GM23338 (cell line): ENCODE measurements at regions not wholly inside any gene's neighbourhood (a gene's known extent, or its start where the extent isn't known, plus 50 kb on each side); places are given as distances from the start of the nearest gene placed in this dataset.

Source experiments
- ATAC-seq: fragments of 200-7000 bp; cut with Tn5 transposase; 3 replicates; pipeline ENCODE4 v1.9.1; 2020
- DNase-seq: peaks from one replicate; pipeline ENCODE4 v3.0.0-alpha.2; 2015; ENCODE audit warnings: low spot score
- H2AFZ ChIP-seq: fragments of 200-600 bp; sonication (generic); 2 replicates; pipeline ENCODE4 v1.8.0; 2016; ENCODE audit warnings: antibody characterized with exemption, mild to moderate bottlenecking, moderate library complexity
- H3F3A ChIP-seq: fragments of 200-600 bp; sonication (generic); replicated peaks from 2 replicates; pipeline ENCODE4 v1.8.0; 2017; ENCODE audit warnings: antibody characterized with exemption, mixed run types, low read depth
- H3K27ac ChIP-seq: fragments of 200-600 bp; sonication (generic); 2 replicates; pipeline ENCODE4 v1.6.1; 2016; ENCODE audit warnings: low read depth
- H3K27me3 ChIP-seq: fragments of 200-600 bp; sonication (generic); 2 replicates; pipeline ENCODE4 v1.8.0; 2016; ENCODE audit warnings: mild to moderate bottlenecking, mixed run types, moderate library complexity; ENCODE audit not compliant: insufficient read depth
- H3K36me3 ChIP-seq: fragments of 200-600 bp; sonication (generic); 2 replicates; pipeline ENCODE4 v1.8.0; 2016; ENCODE audit warnings: mild to moderate bottlenecking; ENCODE audit not compliant: insufficient read depth
- H3K4me1 ChIP-seq: fragments of 200-600 bp; sonication (generic); 2 replicates; pipeline ENCODE4 v1.8.0; 2016; ENCODE audit warnings: mild to moderate bottlenecking, moderate library complexity; ENCODE audit not compliant: insufficient read depth
- H3K4me2 ChIP-seq: fragments of 200-600 bp; sonication (generic); 2 replicates; pipeline ENCODE4 v1.7.1; 2017; ENCODE audit warnings: mixed run types
- H3K4me3 ChIP-seq: fragments of 200-600 bp; sonication (generic); 2 replicates; pipeline ENCODE4 v1.6.1; 2016; ENCODE audit warnings: mixed run types
- H3K79me2 ChIP-seq: fragments of 200-600 bp; sonication (generic); replicated peaks from 2 replicates; pipeline ENCODE4 v1.8.0; 2017; ENCODE audit warnings: mild to moderate bottlenecking; ENCODE audit not compliant: insufficient read depth
- H3K9me2 ChIP-seq: fragments of 200-600 bp; sonication (generic); 2 replicates; pipeline ENCODE4 v1.8.0; 2017; ENCODE audit not compliant: insufficient read depth
- H4K20me1 ChIP-seq: fragments of 200-600 bp; sonication (generic); replicated peaks from 2 replicates; pipeline ENCODE4 v1.8.0; 2017; ENCODE audit warnings: mild to moderate bottlenecking; ENCODE audit not compliant: insufficient read depth
- H3K27ac Mint-ChIP-seq: 2 replicates; pipeline ENCODE4 v1.8.0; 2020; ENCODE audit warnings: inconsistent platforms, mild to moderate bottlenecking, moderate library complexity, mixed read lengths
- H3K27me3 Mint-ChIP-seq: 3 replicates; pipeline ENCODE4 v1.8.0; 2022; ENCODE audit warnings: low read depth, mild to moderate bottlenecking, moderate library complexity, mixed read lengths, inconsistent platforms; ENCODE audit not compliant: insufficient read depth, poor library complexity
- H3K36me3 Mint-ChIP-seq: 3 replicates; pipeline ENCODE4 v1.8.0; 2021; ENCODE audit warnings: low read depth, mild to moderate bottlenecking, inconsistent platforms, moderate library complexity, mixed read lengths
- H3K4me1 Mint-ChIP-seq: 3 replicates; pipeline ENCODE4 v1.8.0; 2020; ENCODE audit warnings: mild to moderate bottlenecking, inconsistent platforms, mixed read lengths
- H3K4me3 Mint-ChIP-seq: 3 replicates; pipeline ENCODE4 v1.8.0; 2021; ENCODE audit warnings: moderate library complexity, mild to moderate bottlenecking, inconsistent platforms, mixed read lengths
- H3K9me3 Mint-ChIP-seq: 3 replicates; pipeline ENCODE4 v1.8.0; 2020; ENCODE audit warnings: moderate library complexity, mild to moderate bottlenecking, inconsistent platforms, mixed read lengths
- CREB1 ChIP-seq: fragments of 250-450 bp; sonication (Bioruptor Pico); IDR thresholded peaks from 2 replicates; pipeline ENCODE4 v1.5.0; 2020; ENCODE audit warnings: low read depth, mild to moderate bottlenecking, moderate library complexity
- EZH2 ChIP-seq: fragments of 200-600 bp; sonication (generic); IDR thresholded peaks from one replicate; pipeline ENCODE4 v1.8.0; 2017; ENCODE audit warnings: antibody characterized with exemption, mild to moderate bottlenecking, low read depth; ENCODE audit not compliant: unreplicated experiment
- EZH2phosphoT487 ChIP-seq: fragments of 200-600 bp; sonication (generic); IDR thresholded peaks from one replicate; pipeline ENCODE4 v1.8.1; 2018; ENCODE audit warnings: antibody characterized with exemption; ENCODE audit not compliant: unreplicated experiment
- JUNB ChIP-seq: IDR thresholded peaks from one replicate; pipeline ENCODE4 v1.6.1; 2016; ENCODE audit warnings: antibody characterized with exemption; ENCODE audit not compliant: unreplicated experiment
- NANOG ChIP-seq: IDR thresholded peaks from 2 replicates; pipeline ENCODE4 v1.6.1; 2016; ENCODE audit warnings: antibody characterized with exemption, borderline replicate concordance
- POLR2AphosphoS5 ChIP-seq: IDR thresholded peaks from 2 replicates; pipeline ENCODE4 v1.6.1; 2016; ENCODE audit warnings: antibody characterized with exemption, low read depth
- STAT1 ChIP-seq: IDR thresholded peaks from one replicate; pipeline ENCODE4 v1.6.1; 2016; ENCODE audit warnings: antibody characterized with exemption; ENCODE audit not compliant: unreplicated experiment
- ZNF114 ChIP-seq: fragments of 250-450 bp; sonication (Bioruptor Pico); IDR thresholded peaks from 2 replicates; pipeline ENCODE4 v1.5.0; 2020; ENCODE audit warnings: mild to moderate bottlenecking, moderate library complexity
- ZNF331 ChIP-seq: fragments of 250-450 bp; sonication (Bioruptor Pico); IDR thresholded peaks from 2 replicates; pipeline ENCODE4 v1.5.0; 2020; ENCODE audit warnings: low read depth, mild to moderate bottlenecking, moderate library complexity
- TF ChIP-seq, protein P1 (sequence below): IDR thresholded peaks from one replicate; pipeline ENCODE4 v1.6.1; 2018; ENCODE audit warnings: antibody characterized with exemption; ENCODE audit not compliant: unreplicated experiment
- TF ChIP-seq, protein P2 (sequence below): IDR thresholded peaks from 2 replicates; pipeline ENCODE4 v1.6.1; 2016; ENCODE audit warnings: antibody characterized with exemption
- TF ChIP-seq, protein P3 (sequence below), 2 experiments: fragments of 200-600 bp in 1 of 2; sonication (generic) in 1 of 2; conservative IDR thresholded peaks; 2 replicates each; pipeline versions ENCODE4 v1.5.1 to v1.6.1; 2016 to 2017; ENCODE audit warnings: antibody characterized with exemption in 2 of 2, low read depth in 2 of 2, mild to moderate bottlenecking in 2 of 2, moderate library complexity in 1 of 2
- TF ChIP-seq, protein P4 (sequence below): fragments of 250-450 bp; sonication (Bioruptor Pico); IDR thresholded peaks from 2 replicates; pipeline ENCODE4 v1.5.0; 2020; ENCODE audit warnings: mild to moderate bottlenecking, moderate library complexity

DNA sequence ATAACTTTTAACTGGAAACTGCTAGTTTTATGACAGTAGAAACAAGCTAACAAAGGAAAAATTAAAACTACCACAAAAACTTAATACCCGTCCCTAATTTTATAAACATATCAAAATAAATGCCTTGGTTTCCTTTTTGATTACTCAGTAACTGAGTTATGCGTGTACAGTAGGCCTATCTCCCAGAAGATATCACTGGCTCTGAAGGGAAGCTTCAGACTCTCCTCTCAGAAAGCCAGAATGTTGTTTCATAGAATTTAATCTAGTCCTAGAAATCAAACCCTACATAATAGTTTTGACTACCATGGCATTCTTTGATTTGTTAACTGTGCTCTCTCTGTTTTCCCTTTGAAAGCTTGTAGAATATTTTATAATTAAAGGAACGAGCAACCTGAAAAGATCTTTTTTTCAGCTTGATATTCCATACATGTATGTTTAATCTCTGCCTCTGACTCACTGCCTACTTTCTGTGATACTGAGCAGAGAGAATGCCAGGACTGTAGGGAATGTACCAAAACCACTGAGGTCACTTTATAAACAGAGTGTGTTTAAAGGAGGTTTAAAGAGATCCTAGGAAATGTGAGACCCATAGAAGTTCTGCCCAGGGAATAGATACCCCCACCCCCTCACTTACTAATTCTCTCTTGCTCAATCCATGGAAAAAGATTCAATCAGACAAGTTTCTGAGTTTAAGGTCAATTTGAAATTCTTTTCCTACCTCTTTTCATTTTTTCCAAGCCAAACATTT is 311.5 kb downstream of the HDGFL1 start:
- H3K4me1 Mint-ChIP-seq, result peaks cover 46% of the 10 kb centered on the region
- no peak for ATAC-seq

More for the DNA sequence above, 311.5 kb downstream of the HDGFL1 start:
- Mint-ChIP-seq H3K27me3 (no peaks in the 10 kb centered on the region), H3K27ac (peak overlapping the region; percentile 82), H3K9me3 (peaks cover 3% of the 10 kb centered on the region; the same call in 1 of the 3 replicates), H3K36me3 (peaks cover 5% of the 10 kb centered on the region; the same call in 2 of the 3 replicates), H3K4me3 (no peak overlapping the region)
- Histone ChIP-seq H3K79me2 (no peaks in the 10 kb centered on the region), H3K9me2 (no peaks in the 10 kb centered on the region), H3K36me3 (no peaks in the 10 kb centered on the region), H3K4me3 (no peak overlapping the region), H3K27ac (no peak overlapping the region), H4K20me1 (no peaks in the 10 kb centered on the region), H3F3A (no peaks in the 10 kb centered on the region; the same call in 1 of the 2 replicates), H3K4me1 (peaks cover 25% of the 10 kb centered on the region), H2AFZ (no peak overlapping the region), H3K27me3 (no peaks in the 10 kb centered on the region), H3K4me2 (no peak overlapping the region)
- DNase-seq, result no peak
- no peak for TF ChIP-seq JUNB
- TF ChIP-seq, protein P1, sequence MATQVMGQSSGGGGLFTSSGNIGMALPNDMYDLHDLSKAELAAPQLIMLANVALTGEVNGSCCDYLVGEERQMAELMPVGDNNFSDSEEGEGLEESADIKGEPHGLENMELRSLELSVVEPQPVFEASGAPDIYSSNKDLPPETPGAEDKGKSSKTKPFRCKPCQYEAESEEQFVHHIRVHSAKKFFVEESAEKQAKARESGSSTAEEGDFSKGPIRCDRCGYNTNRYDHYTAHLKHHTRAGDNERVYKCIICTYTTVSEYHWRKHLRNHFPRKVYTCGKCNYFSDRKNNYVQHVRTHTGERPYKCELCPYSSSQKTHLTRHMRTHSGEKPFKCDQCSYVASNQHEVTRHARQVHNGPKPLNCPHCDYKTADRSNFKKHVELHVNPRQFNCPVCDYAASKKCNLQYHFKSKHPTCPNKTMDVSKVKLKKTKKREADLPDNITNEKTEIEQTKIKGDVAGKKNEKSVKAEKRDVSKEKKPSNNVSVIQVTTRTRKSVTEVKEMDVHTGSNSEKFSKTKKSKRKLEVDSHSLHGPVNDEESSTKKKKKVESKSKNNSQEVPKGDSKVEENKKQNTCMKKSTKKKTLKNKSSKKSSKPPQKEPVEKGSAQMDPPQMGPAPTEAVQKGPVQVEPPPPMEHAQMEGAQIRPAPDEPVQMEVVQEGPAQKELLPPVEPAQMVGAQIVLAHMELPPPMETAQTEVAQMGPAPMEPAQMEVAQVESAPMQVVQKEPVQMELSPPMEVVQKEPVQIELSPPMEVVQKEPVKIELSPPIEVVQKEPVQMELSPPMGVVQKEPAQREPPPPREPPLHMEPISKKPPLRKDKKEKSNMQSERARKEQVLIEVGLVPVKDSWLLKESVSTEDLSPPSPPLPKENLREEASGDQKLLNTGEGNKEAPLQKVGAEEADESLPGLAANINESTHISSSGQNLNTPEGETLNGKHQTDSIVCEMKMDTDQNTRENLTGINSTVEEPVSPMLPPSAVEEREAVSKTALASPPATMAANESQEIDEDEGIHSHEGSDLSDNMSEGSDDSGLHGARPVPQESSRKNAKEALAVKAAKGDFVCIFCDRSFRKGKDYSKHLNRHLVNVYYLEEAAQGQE, result no peak
- no peak for TF ChIP-seq ZNF114 (CRISPR knock-in tag)
- TF ChIP-seq EZH2, result no peak
- no peak for TF ChIP-seq STAT1
- TF ChIP-seq, protein P2, sequence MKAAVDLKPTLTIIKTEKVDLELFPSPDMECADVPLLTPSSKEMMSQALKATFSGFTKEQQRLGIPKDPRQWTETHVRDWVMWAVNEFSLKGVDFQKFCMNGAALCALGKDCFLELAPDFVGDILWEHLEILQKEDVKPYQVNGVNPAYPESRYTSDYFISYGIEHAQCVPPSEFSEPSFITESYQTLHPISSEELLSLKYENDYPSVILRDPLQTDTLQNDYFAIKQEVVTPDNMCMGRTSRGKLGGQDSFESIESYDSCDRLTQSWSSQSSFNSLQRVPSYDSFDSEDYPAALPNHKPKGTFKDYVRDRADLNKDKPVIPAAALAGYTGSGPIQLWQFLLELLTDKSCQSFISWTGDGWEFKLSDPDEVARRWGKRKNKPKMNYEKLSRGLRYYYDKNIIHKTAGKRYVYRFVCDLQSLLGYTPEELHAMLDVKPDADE, result no peak
- TF ChIP-seq NANOG, result no peak
- TF ChIP-seq, protein P3, sequence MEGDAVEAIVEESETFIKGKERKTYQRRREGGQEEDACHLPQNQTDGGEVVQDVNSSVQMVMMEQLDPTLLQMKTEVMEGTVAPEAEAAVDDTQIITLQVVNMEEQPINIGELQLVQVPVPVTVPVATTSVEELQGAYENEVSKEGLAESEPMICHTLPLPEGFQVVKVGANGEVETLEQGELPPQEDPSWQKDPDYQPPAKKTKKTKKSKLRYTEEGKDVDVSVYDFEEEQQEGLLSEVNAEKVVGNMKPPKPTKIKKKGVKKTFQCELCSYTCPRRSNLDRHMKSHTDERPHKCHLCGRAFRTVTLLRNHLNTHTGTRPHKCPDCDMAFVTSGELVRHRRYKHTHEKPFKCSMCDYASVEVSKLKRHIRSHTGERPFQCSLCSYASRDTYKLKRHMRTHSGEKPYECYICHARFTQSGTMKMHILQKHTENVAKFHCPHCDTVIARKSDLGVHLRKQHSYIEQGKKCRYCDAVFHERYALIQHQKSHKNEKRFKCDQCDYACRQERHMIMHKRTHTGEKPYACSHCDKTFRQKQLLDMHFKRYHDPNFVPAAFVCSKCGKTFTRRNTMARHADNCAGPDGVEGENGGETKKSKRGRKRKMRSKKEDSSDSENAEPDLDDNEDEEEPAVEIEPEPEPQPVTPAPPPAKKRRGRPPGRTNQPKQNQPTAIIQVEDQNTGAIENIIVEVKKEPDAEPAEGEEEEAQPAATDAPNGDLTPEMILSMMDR (conservative IDR thresholded peaks at IDR 0.05; ENCODE audit: low read depth in 2 of 2), result no peak
- no peak for TF ChIP-seq POLR2AphosphoS5
- no peak for TF ChIP-seq CREB1
- TF ChIP-seq ZNF331 (CRISPR knock-in tag), result no peak
- TF ChIP-seq, protein P4, sequence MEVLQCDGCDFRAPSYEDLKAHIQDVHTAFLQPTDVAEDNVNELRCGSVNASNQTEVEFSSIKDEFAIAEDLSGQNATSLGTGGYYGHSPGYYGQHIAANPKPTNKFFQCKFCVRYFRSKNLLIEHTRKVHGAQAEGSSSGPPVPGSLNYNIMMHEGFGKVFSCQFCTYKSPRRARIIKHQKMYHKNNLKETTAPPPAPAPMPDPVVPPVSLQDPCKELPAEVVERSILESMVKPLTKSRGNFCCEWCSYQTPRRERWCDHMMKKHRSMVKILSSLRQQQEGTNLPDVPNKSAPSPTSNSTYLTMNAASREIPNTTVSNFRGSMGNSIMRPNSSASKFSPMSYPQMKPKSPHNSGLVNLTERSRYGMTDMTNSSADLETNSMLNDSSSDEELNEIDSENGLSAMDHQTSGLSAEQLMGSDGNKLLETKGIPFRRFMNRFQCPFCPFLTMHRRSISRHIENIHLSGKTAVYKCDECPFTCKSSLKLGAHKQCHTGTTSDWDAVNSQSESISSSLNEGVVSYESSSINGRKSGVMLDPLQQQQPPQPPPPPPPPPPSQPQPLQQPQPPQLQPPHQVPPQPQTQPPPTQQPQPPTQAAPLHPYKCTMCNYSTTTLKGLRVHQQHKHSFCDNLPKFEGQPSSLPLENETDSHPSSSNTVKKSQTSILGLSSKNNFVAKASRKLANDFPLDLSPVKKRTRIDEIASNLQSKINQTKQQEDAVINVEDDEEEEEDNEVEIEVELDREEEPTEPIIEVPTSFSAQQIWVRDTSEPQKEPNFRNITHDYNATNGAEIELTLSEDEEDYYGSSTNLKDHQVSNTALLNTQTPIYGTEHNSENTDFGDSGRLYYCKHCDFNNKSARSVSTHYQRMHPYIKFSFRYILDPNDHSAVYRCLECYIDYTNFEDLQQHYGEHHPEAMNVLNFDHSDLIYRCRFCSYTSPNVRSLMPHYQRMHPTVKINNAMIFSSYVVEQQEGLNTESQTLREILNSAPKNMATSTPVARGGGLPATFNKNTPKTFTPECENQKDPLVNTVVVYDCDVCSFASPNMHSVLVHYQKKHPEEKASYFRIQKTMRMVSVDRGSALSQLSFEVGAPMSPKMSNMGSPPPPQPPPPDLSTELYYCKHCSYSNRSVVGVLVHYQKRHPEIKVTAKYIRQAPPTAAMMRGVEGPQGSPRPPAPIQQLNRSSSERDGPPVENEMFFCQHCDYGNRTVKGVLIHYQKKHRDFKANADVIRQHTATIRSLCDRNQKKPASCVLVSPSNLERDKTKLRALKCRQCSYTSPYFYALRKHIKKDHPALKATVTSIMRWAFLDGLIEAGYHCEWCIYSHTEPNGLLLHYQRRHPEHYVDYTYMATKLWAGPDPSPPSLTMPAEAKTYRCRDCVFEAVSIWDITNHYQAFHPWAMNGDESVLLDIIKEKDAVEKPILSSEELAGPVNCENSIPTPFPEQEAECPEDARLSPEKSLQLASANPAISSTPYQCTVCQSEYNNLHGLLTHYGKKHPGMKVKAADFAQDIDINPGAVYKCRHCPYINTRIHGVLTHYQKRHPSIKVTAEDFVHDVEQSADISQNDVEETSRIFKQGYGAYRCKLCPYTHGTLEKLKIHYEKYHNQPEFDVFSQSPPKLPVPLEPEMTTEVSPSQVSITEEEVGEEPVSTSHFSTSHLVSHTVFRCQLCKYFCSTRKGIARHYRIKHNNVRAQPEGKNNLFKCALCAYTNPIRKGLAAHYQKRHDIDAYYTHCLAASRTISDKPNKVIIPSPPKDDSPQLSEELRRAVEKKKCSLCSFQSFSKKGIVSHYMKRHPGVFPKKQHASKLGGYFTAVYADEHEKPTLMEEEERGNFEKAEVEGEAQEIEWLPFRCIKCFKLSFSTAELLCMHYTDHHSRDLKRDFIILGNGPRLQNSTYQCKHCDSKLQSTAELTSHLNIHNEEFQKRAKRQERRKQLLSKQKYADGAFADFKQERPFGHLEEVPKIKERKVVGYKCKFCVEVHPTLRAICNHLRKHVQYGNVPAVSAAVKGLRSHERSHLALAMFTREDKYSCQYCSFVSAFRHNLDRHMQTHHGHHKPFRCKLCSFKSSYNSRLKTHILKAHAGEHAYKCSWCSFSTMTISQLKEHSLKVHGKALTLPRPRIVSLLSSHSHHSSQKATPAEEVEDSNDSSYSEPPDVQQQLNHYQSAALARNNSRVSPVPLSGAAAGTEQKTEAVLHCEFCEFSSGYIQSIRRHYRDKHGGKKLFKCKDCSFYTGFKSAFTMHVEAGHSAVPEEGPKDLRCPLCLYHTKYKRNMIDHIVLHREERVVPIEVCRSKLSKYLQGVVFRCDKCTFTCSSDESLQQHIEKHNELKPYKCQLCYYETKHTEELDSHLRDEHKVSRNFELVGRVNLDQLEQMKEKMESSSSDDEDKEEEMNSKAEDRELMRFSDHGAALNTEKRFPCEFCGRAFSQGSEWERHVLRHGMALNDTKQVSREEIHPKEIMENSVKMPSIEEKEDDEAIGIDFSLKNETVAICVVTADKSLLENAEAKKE (CRISPR knock-in tag), result no peak
- no peak for TF ChIP-seq EZH2phosphoT487
